H54 (cell line): ENCODE measurements at regions not wholly inside any gene's neighbourhood (a gene's known extent, or its start where the extent isn't known, plus 50 kb on each side); places are given as distances from the start of the nearest gene placed in this dataset.

Experiments used
- DNase-seq: peaks from one replicate; pipeline ENCODE4 v3.0.0; 2011; ENCODE audit warnings: low spot score, mixed read lengths; ENCODE audit not compliant: insufficient read length
- FAIRE-seq: peaks from 3 replicates; lab custom pipeline; 2011; peaks lifted over from hg19 to GRCh38; lab: Jason Lieb, UNC
- POLR2A ChIP-seq: IDR thresholded peaks from 2 replicates; pipeline ENCODE4 v1.6.1; 2011; ENCODE audit warnings: low read depth, mild to moderate bottlenecking, low read length

GRCh38 chr11:112579282-112579681 is 318.6 kb upstream of the PLET1 start:
- FAIRE-seq (no peak), DNase-seq (no peak)
- no peak for TF ChIP-seq POLR2A

GRCh38 chr11:112580864-112581263 is 320.2 kb upstream of the PLET1 start:
- no peak for TF ChIP-seq POLR2A
- DNase-seq (no peak), FAIRE-seq (no peak)

GRCh38 chr11:112581747-112582146 is 321.1 kb upstream of the PLET1 start:
- no peak for DNase-seq
- no peak for FAIRE-seq
- TF ChIP-seq POLR2A = no peak

GRCh38 chr11:112582366-112582765 is 321.7 kb upstream of the PLET1 start:
- no peak for TF ChIP-seq POLR2A
- no peak for DNase-seq
- FAIRE-seq = no peak

- no peak for DNase-seq
These were observed 322.7 kb upstream of the PLET1 start for GRCh38 chr11:112583261-112583893.

GRCh38 chr11:112584672-112585071 is 324.0 kb upstream of the PLET1 start:
- DNase-seq (no peak), FAIRE-seq (no peak)
- no peak for TF ChIP-seq POLR2A

More at GRCh38 chr11:112583261-112583893, 322.7 kb upstream of the PLET1 start:
- no peak for TF ChIP-seq POLR2A
- FAIRE-seq = no peak

GRCh38 chr11:112587664-112588063 is 327.0 kb upstream of the PLET1 start:
- FAIRE-seq (no peak), DNase-seq (no peak)
- TF ChIP-seq POLR2A = no peak

GRCh38 chr11:112588252-112588694 is 327.6 kb upstream of the PLET1 start:
- TF ChIP-seq POLR2A = no peak
- DNase-seq (peak; percentile 33), FAIRE-seq (peak; percentile 80)

- FAIRE-seq = no peak
- no peak for TF ChIP-seq POLR2A
These were observed 328.5 kb upstream of the PLET1 start for GRCh38 chr11:112589155-112589554.

GRCh38 chr11:112590764-112591163 is 330.1 kb upstream of the PLET1 start:
- DNase-seq = no peak
- no peak for FAIRE-seq
- no peak for TF ChIP-seq POLR2A

More at GRCh38 chr11:112589155-112589554, 328.5 kb upstream of the PLET1 start:
- no peak for DNase-seq

- DNase-seq = no peak
- FAIRE-seq = no peak
- TF ChIP-seq POLR2A = no peak
These were observed 332.8 kb upstream of the PLET1 start for GRCh38 chr11:112593440-112593839.

GRCh38 chr11:112596324-112596723 is 335.7 kb upstream of the PLET1 start:
- no peak for TF ChIP-seq POLR2A
- FAIRE-seq (no peak), DNase-seq (no peak)

GRCh38 chr11:112597286-112597790 is 336.7 kb upstream of the PLET1 start:
- no peak for TF ChIP-seq POLR2A
- DNase-seq (no peak), FAIRE-seq (no peak)

- TF ChIP-seq POLR2A = no peak
- FAIRE-seq (no peak), DNase-seq (no peak)
These were observed 338.6 kb upstream of the PLET1 start for GRCh38 chr11:112599265-112599664.

- TF ChIP-seq POLR2A = no peak
- no peak for DNase-seq
- no peak for FAIRE-seq
These were observed 339.3 kb upstream of the PLET1 start for GRCh38 chr11:112599856-112600533.
